ENCODE measurements at regions not wholly inside any gene's neighbourhood (a gene's known extent, or its start where the extent isn't known, plus 50 kb on each side); places are given as distances from the start of the nearest gene placed in this dataset.

DNA sequence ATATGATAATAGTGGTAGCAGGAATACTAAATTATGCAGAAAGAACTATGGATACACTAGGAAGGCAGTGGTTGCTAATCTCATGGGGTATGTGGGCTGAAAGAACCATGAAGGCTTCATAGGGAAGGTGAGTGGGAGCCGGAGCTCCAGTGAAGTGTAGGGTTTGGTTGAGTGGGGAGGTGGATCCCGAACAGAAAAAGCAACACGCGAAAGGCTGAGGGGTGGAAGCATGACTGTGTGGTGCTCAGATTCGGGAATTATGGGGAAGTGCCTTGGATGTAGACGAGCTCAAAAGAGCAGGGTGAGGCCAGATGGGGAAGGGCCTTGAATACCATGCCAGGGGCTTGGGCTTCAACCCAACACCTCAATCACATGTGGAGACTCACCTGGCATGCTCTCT is 715.1 kb downstream of the TYW1 start:
- DNase-seq (ENCODE audit: low spot score in 2 of 2), result no peak
- no peak for ATAC-seq (replicated peaks; ENCODE audit: extremely low read depth, poor library complexity, severe bottlenecking)
- H3K27ac Mint-ChIP-seq (ENCODE audit: low read depth), result no peak overlapping the region
- H3K4me3 Mint-ChIP-seq, result no peak overlapping the region
- no peaks in the 10 kb centered on the region for H3K4me1 Mint-ChIP-seq
- no peaks in the 10 kb centered on the region for H3K27me3 Mint-ChIP-seq
- peaks cover 22% of the 10 kb centered on the region for H3K9me3 Mint-ChIP-seq
- no peaks in the 10 kb centered on the region for H3K36me3 Mint-ChIP-seq (ENCODE audit: insufficient read depth)

DNA sequence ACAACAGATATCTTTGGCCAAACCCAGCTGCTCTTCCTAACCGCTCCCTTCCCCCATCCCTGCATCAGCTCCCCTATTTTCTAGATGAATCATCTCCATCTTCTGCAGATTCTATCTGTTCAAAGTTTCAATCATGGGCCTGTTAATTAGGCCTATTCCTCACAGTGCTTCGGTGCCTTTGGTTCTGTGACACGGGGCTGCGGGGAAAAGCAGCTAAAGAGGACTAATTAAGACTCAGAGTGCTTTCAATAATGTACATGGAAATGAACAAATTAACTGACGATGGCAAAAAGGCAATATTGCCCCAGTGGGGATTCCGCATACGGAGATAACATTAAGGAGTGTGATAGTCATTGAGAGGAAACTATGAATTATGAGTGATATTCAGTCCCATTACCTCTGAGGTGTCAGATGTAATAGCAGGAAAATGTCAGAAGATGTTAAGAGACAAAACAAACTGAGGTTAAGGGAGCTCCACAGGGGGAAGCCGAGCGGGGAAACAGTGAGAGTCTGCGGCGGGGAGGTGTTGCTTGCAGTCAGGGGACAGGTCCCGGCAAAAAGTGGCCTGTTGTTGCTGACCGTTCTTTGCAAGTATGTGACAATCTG is 716.9 kb downstream of the TYW1 start:
- H3K27ac Mint-ChIP-seq (ENCODE audit: low read depth), result no peak overlapping the region
- H3K4me3 Mint-ChIP-seq, result no peak overlapping the region
- peaks cover 14% of the 10 kb centered on the region for H3K9me3 Mint-ChIP-seq
- H3K36me3 Mint-ChIP-seq (ENCODE audit: insufficient read depth), result no peaks in the 10 kb centered on the region
- H3K4me1 Mint-ChIP-seq, result no peaks in the 10 kb centered on the region
- no peaks in the 10 kb centered on the region for H3K27me3 Mint-ChIP-seq
- no peak for DNase-seq (ENCODE audit: low spot score in 2 of 2)
- no peak for ATAC-seq (replicated peaks; ENCODE audit: extremely low read depth, poor library complexity, severe bottlenecking)

DNA sequence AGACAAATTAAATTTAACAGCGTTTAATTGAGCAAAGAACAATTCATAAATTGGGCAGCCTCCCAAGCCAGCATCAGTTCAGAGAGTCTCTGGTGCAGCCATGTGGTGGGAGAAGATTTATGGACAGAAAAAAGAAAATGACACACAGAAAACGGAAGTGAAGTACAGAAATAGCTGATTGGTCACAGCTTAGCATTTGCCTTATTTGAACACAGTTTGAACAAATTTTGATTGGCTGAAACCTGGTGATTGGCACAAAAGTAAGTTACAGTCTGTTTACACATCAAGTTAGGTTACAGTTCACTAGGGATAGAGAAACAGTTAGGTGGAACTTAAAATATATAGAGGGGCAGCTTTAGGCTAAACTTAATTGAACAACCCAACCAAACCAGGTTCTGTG is 720.1 kb downstream of the TYW1 start:
- Mint-ChIP-seq H3K9me3 (peaks cover 7% of the 10 kb centered on the region), H3K4me1 (no peaks in the 10 kb centered on the region), H3K27me3 (no peaks in the 10 kb centered on the region), H3K36me3 (ENCODE audit: insufficient read depth) (no peaks in the 10 kb centered on the region), H3K4me3 (no peak overlapping the region), H3K27ac (ENCODE audit: low read depth) (no peak overlapping the region)
- DNase-seq (ENCODE audit: low spot score in 2 of 2), result no peak
- no peak for ATAC-seq (replicated peaks; ENCODE audit: extremely low read depth, poor library complexity, severe bottlenecking)

DNA sequence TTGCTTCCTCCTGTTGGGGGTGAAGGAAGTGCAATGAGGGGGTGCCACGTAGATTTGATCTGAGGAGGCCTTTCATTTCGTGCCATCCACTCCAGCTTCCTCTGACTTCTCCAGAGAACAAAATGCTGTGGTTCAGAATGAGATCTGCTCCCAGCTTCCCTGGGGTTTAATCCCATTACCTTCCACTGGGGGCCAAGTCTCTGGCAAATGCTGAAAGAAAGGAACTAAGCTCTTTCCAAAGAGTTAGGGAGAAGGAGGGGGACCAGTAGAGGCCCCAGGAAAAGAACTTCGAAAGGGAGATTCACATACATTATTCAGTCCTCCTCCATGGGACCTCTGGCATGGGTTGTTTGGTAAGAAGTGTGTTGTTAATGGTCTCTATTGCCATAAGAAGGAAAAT is 727.0 kb downstream of the TYW1 start:
- Mint-ChIP-seq H3K27ac (ENCODE audit: low read depth) (no peak overlapping the region), H3K27me3 (no peaks in the 10 kb centered on the region), H3K36me3 (ENCODE audit: insufficient read depth) (no peaks in the 10 kb centered on the region), H3K4me1 (no peaks in the 10 kb centered on the region), H3K9me3 (peaks cover 11% of the 10 kb centered on the region), H3K4me3 (no peak overlapping the region)
- DNase-seq (ENCODE audit: low spot score in 2 of 2) (no peak), ATAC-seq (replicated peaks; ENCODE audit: extremely low read depth, poor library complexity, severe bottlenecking) (no peak)

DNA sequence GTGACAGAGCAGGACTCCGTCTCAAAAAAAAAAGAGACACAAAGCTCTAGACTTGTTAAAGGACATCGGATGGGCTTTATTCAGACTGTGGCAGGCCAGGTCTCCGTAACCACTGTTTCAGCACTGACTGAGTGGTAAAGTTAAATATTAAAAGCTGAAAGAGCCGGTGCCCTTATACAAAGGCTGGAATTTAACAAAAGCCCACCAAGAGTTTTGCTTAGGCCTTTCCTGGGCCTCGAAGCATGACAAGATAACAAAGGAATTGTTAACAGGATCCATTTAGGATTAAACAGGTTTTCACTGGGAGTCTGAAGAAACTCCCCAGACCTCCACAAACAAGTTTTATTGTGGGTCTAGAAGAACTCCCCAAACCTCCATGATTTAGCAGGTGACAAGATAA is 727.8 kb downstream of the TYW1 start:
- DNase-seq (ENCODE audit: low spot score in 2 of 2), result no peak
- Mint-ChIP-seq H3K9me3 (peaks cover 11% of the 10 kb centered on the region), H3K27me3 (no peaks in the 10 kb centered on the region), H3K4me1 (no peaks in the 10 kb centered on the region), H3K36me3 (ENCODE audit: insufficient read depth) (no peaks in the 10 kb centered on the region), H3K4me3 (no peak overlapping the region), H3K27ac (ENCODE audit: low read depth) (no peak overlapping the region)
- ATAC-seq (replicated peaks; ENCODE audit: extremely low read depth, poor library complexity, severe bottlenecking), result no peak

DNA sequence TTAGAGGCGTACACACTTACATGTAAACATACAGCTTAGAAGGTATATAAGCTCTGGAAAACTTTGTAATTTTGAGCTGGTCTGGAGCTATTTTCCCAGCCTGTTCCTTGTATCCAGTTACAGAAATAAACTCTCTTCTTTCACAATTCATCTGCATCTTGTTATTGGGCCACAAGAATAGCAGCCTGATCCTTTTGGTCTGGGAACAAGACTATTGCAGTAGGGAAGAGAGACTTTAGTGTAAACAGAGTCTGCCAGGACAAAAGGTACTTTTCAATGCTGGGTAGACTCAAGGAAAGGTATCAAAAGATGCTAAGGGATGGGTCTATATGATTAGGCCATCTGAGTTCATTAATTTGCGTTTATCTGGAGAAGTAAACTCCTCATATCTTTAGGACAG is 728.3 kb downstream of the TYW1 start:
- no peak overlapping the region for H3K4me3 Mint-ChIP-seq
- no peak overlapping the region for H3K27ac Mint-ChIP-seq (ENCODE audit: low read depth)
- DNase-seq (ENCODE audit: low spot score in 2 of 2) (no peak), ATAC-seq (replicated peaks; ENCODE audit: extremely low read depth, poor library complexity, severe bottlenecking) (no peak)
- no peaks in the 10 kb centered on the region for H3K36me3 Mint-ChIP-seq (ENCODE audit: insufficient read depth)
- H3K27me3 Mint-ChIP-seq, result no peaks in the 10 kb centered on the region
- H3K4me1 Mint-ChIP-seq, result no peaks in the 10 kb centered on the region
- peaks cover 11% of the 10 kb centered on the region for H3K9me3 Mint-ChIP-seq

DNA sequence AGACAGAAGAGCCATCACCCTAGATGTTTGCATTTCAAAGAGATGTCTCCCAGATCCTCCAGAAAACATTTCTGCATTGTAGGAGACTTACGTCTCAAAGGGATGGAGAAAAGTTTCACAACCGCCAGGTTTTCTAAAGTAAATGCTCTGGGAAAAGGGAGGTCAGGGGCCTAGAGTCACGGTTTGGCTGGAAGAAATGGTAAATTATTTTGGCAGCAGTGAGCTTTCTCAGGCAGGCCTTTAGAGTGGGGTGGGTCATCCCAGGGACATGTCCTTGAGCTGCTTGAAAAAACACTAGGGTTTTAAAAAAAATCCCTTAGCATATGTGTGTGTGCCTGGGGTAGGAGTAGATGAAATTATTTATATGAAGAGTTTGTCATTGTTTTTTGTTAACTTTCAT is 728.8 kb downstream of the TYW1 start:
- no peaks in the 10 kb centered on the region for H3K4me1 Mint-ChIP-seq
- H3K27ac Mint-ChIP-seq (ENCODE audit: low read depth), result no peak overlapping the region
- H3K4me3 Mint-ChIP-seq, result no peak overlapping the region
- H3K9me3 Mint-ChIP-seq, result peaks cover 11% of the 10 kb centered on the region
- no peaks in the 10 kb centered on the region for H3K27me3 Mint-ChIP-seq
- ATAC-seq (replicated peaks; ENCODE audit: extremely low read depth, poor library complexity, severe bottlenecking), result no peak
- DNase-seq (ENCODE audit: low spot score in 2 of 2), result no peak
- H3K36me3 Mint-ChIP-seq (ENCODE audit: insufficient read depth), result no peaks in the 10 kb centered on the region

DNA sequence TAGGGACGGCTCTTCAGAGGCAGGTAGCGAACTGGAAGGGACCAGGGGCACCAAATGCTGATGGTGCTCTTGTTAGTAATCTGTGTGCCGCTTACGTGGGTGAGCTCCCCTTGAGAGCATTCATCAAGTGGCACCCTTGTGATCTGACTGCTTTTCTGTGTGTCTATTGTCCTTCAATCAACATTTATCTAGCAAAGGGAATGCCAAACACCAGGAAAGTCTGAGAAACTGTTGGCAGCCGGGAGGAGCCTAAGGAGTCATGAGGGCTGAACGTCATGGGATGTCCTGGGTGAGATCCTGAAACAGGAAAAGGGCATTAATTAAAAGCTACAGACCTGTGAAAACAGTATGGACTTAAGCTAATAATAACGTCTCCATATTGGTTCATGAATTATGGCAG is 733.1 kb downstream of the TYW1 start:
- ATAC-seq (replicated peaks; ENCODE audit: extremely low read depth, poor library complexity, severe bottlenecking) (no peak), DNase-seq (ENCODE audit: low spot score in 2 of 2) (no peak)
- Mint-ChIP-seq H3K27me3 (no peaks in the 10 kb centered on the region), H3K4me1 (no peaks in the 10 kb centered on the region), H3K9me3 (peaks cover 21% of the 10 kb centered on the region), H3K27ac (ENCODE audit: low read depth) (no peak overlapping the region), H3K4me3 (no peak overlapping the region), H3K36me3 (ENCODE audit: insufficient read depth) (no peaks in the 10 kb centered on the region)

DNA sequence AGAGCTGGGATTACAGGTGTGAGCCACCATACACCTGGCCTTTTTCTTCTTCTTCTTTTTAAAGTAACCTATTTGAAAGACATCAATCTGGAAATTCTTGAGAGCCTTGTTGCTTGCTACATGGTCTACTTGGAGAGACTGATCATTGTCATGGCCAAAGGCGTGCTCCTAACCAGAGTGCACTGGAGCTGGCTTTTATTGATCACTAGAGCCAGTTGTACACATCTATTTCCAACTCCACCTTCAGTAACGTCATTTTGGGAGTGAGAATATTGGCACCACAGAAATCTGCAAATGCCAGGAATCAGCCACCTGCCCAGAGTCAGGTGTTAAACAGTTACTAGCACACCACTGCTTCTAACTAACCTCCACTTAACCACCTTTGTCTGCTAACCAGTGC is 735.1 kb downstream of the TYW1 start:
- no peaks in the 10 kb centered on the region for H3K4me1 Mint-ChIP-seq
- DNase-seq (ENCODE audit: low spot score in 2 of 2) (no peak), ATAC-seq (replicated peaks; ENCODE audit: extremely low read depth, poor library complexity, severe bottlenecking) (no peak)
- H3K36me3 Mint-ChIP-seq (ENCODE audit: insufficient read depth), result no peaks in the 10 kb centered on the region
- no peak overlapping the region for H3K27ac Mint-ChIP-seq (ENCODE audit: low read depth)
- no peaks in the 10 kb centered on the region for H3K27me3 Mint-ChIP-seq
- no peak overlapping the region for H3K4me3 Mint-ChIP-seq
- H3K9me3 Mint-ChIP-seq, result peaks cover 22% of the 10 kb centered on the region

DNA sequence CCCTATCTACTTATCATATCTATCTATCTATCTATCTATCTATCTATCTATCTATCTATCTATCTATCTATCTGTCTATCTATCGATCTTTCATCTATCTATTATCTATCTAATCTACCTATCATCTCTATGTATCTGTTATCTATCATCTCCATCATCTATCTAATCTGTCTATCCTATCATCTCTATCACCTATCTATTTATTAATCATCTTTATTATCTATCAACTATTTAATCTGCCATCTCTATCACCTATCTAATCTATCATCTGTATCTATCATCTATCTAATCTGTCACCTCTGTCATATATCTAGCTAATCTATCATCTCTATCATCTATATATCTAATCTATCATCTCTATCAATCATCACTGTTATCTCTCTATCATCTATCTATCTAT is 736.3 kb downstream of the TYW1 start:
- Mint-ChIP-seq H3K4me1 (no peaks in the 10 kb centered on the region), H3K27ac (ENCODE audit: low read depth) (no peak overlapping the region), H3K36me3 (ENCODE audit: insufficient read depth) (no peaks in the 10 kb centered on the region), H3K27me3 (no peaks in the 10 kb centered on the region), H3K9me3 (peaks cover 18% of the 10 kb centered on the region), H3K4me3 (no peak overlapping the region)
- ATAC-seq (replicated peaks; ENCODE audit: extremely low read depth, poor library complexity, severe bottlenecking) (no peak), DNase-seq (ENCODE audit: low spot score in 2 of 2) (no peak)

DNA sequence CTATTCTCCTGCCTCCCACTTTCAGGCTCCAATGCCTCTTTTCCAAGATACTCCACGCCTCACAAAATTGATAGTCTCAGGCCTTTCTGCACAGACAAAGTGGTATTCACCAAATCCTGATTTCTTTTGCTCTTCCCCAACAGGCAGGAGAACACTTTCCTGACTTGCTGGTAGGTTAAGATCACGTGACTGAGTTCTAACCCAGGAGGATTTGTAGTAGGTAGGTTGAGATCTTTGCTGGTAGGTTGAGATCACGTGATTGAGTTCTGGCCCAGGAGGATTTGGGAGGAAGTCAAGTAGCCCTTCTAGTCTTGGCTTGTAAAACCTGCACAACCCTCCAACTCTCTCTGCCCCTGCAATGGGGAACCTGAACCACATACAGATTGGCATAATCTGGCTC is 741.5 kb downstream of the TYW1 start:
- no peak overlapping the region for H3K4me3 Mint-ChIP-seq
- no peaks in the 10 kb centered on the region for H3K36me3 Mint-ChIP-seq (ENCODE audit: insufficient read depth)
- H3K27me3 Mint-ChIP-seq, result no peaks in the 10 kb centered on the region
- H3K9me3 Mint-ChIP-seq, result peaks cover 18% of the 10 kb centered on the region
- no peak for DNase-seq (ENCODE audit: low spot score in 2 of 2)
- ATAC-seq (replicated peaks; ENCODE audit: extremely low read depth, poor library complexity, severe bottlenecking), result no peak
- no peak overlapping the region for H3K27ac Mint-ChIP-seq (ENCODE audit: low read depth)
- H3K4me1 Mint-ChIP-seq, result no peaks in the 10 kb centered on the region

DNA sequence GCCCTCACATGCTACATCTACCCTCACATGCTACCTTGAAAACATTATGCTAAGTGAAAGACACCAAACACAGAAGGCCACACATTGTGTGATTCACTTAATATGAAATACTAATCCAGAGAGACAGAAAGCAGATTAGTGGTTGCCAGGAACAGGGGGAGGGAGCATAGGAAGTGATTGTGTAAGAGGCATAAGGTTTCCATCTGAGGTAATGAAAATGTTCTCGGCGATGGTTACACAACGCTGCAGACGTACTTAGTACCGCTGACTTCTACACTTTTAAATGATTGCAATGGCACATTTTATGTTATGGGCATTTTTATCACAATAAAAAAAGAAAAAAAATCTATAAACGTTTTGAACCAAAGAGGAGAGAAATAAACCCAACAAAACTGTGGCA is 742.3 kb downstream of the TYW1 start:
- H3K27me3 Mint-ChIP-seq, result no peaks in the 10 kb centered on the region
- no peak for ATAC-seq (replicated peaks; ENCODE audit: extremely low read depth, poor library complexity, severe bottlenecking)
- no peak for DNase-seq (ENCODE audit: low spot score in 2 of 2)
- no peaks in the 10 kb centered on the region for H3K36me3 Mint-ChIP-seq (ENCODE audit: insufficient read depth)
- H3K27ac Mint-ChIP-seq (ENCODE audit: low read depth), result no peak overlapping the region
- peaks cover 17% of the 10 kb centered on the region for H3K9me3 Mint-ChIP-seq
- H3K4me3 Mint-ChIP-seq, result no peak overlapping the region
- no peaks in the 10 kb centered on the region for H3K4me1 Mint-ChIP-seq

DNA sequence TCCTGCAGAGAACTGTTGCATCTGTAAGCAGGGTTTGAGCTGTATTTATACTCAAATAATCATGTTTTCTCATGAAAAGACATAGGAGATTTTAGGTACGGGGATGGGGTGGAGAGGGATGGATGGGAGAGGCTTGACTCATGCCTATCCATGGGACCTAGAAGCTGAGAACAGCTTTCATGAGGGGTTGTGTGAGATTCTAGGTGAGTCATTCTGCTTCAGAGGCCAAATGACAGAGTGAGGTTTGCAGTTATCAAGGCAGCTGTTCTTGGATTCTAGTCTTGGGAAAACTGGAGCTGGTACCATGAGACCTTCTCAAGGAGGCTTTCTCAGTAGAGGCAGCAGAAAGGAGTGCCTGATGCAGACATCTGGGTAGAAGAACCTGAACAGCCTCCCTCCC is 746.9 kb downstream of the TYW1 start:
- no peak overlapping the region for H3K4me3 Mint-ChIP-seq
- no peaks in the 10 kb centered on the region for H3K27me3 Mint-ChIP-seq

DNA sequence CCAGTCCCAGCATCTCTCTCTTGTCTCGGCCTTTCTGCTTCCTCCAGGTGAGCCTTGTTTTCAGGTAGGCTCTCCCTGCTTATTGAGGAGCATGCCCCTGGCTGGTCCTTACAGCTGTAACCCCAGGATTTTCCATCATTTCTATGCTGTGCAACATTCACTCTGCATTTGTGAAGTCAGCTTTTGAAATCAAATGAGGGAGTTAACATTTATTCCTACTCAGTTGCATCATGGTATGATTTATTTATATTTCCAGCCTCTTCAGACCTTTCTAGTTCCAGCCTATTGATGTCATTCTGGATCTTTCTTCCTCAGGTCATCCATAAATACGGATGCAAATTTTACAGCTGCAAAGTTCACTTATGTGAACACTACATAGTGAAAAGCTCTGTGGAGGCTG is 755.6 kb downstream of the TYW1 start:
- DNase-seq (ENCODE audit: low spot score in 2 of 2), result no peak
- H3K4me1 Mint-ChIP-seq, result no peaks in the 10 kb centered on the region
- H3K36me3 Mint-ChIP-seq (ENCODE audit: insufficient read depth), result no peaks in the 10 kb centered on the region
- H3K27ac Mint-ChIP-seq (ENCODE audit: low read depth), result no peak overlapping the region
- peaks cover 12% of the 10 kb centered on the region for H3K9me3 Mint-ChIP-seq
- no peaks in the 10 kb centered on the region for H3K27me3 Mint-ChIP-seq
- ATAC-seq (replicated peaks; ENCODE audit: extremely low read depth, poor library complexity, severe bottlenecking), result no peak
- H3K4me3 Mint-ChIP-seq, result no peak overlapping the region

More for the DNA sequence above, 746.9 kb downstream of the TYW1 start:
- Mint-ChIP-seq H3K4me1 (no peaks in the 10 kb centered on the region), H3K27ac (ENCODE audit: low read depth) (no peak overlapping the region), H3K9me3 (peaks cover 16% of the 10 kb centered on the region), H3K36me3 (ENCODE audit: insufficient read depth) (no peaks in the 10 kb centered on the region)
- ATAC-seq (replicated peaks; ENCODE audit: extremely low read depth, poor library complexity, severe bottlenecking) (no peak), DNase-seq (ENCODE audit: low spot score in 2 of 2) (no peak)

Measured in central memory CD8-positive, alpha-beta T cell (primary cell).